Neural progenitor cell (in vitro differentiated cells): ENCODE measurements at regions not wholly inside any gene's neighbourhood (a gene's known extent, or its start where the extent isn't known, plus 50 kb on each side); places are given as distances from the start of the nearest gene placed in this dataset.

Source experiments
- EZH2 ChIP-seq: fragments of 200-600 bp; sonication (generic); IDR thresholded peaks from 2 replicates; pipeline ENCODE4 v1.6.1; 2017; ENCODE audit warnings: antibody characterized with exemption, mild to moderate bottlenecking, moderate library complexity
- TF ChIP-seq, protein P1 (sequence below): fragments of 200-600 bp; sonication (generic); IDR thresholded peaks from 2 replicates; pipeline ENCODE4 v1.5.1; 2017; ENCODE audit warnings: antibody characterized with exemption, mild to moderate bottlenecking

DNA sequence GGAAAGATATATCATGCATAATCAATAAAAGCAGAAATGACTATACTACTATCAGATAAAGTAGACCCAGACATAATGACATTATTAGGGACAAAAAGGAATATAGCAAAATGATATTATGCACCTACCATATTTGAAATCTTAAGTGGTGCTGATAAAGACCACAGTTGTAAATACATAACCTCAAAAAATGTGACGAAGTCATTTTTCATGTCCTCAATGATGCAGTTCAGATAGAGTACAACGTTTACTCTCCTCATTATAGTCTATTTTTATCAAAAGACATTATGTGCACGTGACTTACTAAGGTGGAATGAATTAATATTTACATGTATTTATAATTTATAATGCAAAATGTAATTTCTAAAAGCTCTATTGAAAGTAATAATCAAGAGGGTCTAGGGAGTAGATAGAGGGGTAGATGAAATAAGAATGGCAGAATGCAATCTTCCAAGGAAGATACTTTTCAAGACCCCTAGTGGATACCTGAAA is 61.7 kb upstream of the TNFSF4 start:
- TF ChIP-seq, protein P1, sequence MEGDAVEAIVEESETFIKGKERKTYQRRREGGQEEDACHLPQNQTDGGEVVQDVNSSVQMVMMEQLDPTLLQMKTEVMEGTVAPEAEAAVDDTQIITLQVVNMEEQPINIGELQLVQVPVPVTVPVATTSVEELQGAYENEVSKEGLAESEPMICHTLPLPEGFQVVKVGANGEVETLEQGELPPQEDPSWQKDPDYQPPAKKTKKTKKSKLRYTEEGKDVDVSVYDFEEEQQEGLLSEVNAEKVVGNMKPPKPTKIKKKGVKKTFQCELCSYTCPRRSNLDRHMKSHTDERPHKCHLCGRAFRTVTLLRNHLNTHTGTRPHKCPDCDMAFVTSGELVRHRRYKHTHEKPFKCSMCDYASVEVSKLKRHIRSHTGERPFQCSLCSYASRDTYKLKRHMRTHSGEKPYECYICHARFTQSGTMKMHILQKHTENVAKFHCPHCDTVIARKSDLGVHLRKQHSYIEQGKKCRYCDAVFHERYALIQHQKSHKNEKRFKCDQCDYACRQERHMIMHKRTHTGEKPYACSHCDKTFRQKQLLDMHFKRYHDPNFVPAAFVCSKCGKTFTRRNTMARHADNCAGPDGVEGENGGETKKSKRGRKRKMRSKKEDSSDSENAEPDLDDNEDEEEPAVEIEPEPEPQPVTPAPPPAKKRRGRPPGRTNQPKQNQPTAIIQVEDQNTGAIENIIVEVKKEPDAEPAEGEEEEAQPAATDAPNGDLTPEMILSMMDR, result no peak
- TF ChIP-seq EZH2, result no peak
